ENCODE measurements at regions not wholly inside any gene's neighbourhood (a gene's known extent, or its start where the extent isn't known, plus 50 kb on each side); places are given as distances from the start of the nearest gene placed in this dataset.

DNA sequence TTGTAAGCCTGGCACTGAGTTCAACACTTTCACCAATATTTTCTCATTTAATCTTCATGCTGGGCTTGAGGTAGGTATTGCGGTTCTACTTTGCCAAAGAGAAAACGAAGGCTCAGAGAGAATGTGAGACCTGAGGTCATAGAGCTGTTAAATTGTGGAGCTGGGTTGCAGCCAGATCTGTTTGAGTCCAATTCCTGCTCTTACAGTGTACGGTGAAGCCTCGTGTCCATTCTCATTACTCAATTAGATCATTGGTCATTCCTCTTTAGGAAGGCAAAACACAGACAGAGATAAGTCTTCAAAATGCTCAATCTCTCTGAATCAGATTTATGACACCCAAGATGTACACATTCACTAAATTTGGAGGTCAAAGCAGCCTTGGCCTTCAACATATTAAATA lies 559.0 kb upstream of the DAB1 start:
- ATAC-seq: no peak
- Histone ChIP-seq H3K4me3 (no peak overlapping the region), H3K9me3 (peaks cover 0 to 5% (median 0%) of the 10 kb centered on the region in 3 donors), H3K4me1 (no peaks in the 10 kb centered on the region), H3K27me3 (no peaks in the 10 kb centered on the region), H3K27ac (no peak overlapping the region), H3K36me3 (no peaks in the 10 kb centered on the region)
- WGBS, 2 donors (ENCODE audit: low coverage in 1 of 2): 41 to 44% methylated on average over 4 of the region's 4 CpGs
- TF ChIP-seq POLR2AphosphoS5 (IDR thresholded peaks at IDR 0.05): no peak
- TF ChIP-seq, protein P1, sequence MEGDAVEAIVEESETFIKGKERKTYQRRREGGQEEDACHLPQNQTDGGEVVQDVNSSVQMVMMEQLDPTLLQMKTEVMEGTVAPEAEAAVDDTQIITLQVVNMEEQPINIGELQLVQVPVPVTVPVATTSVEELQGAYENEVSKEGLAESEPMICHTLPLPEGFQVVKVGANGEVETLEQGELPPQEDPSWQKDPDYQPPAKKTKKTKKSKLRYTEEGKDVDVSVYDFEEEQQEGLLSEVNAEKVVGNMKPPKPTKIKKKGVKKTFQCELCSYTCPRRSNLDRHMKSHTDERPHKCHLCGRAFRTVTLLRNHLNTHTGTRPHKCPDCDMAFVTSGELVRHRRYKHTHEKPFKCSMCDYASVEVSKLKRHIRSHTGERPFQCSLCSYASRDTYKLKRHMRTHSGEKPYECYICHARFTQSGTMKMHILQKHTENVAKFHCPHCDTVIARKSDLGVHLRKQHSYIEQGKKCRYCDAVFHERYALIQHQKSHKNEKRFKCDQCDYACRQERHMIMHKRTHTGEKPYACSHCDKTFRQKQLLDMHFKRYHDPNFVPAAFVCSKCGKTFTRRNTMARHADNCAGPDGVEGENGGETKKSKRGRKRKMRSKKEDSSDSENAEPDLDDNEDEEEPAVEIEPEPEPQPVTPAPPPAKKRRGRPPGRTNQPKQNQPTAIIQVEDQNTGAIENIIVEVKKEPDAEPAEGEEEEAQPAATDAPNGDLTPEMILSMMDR (IDR thresholded peaks at IDR 0.05): no peak
- TF ChIP-seq EP300 (IDR thresholded peaks at IDR 0.05): no peak
- no peak for TF ChIP-seq POLR2A (IDR thresholded peaks at IDR 0.05)

DNA sequence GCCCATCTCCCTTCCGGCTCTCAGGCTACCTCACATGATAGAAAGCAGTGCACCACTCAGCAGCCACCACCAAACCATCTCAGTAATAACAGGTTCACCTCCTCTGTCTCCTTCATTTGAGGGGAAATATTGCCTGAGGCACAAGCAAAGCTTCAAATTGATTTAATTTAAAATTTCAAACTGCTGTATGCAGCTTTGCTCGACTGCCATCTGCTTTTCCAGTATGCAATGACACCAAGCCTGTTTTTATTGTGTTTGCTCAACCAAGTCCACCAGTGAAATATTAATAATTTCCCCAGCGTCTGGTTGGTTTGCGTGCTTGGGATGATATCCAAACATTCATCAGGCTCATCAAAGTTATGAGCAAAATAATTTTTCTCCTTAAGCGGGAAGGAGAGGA lies 552.4 kb upstream of the DAB1 start:
- H3K4me1 ChIP-seq: no peaks in the 10 kb centered on the region
- no peak for ATAC-seq
- H3K36me3 ChIP-seq: no peaks in the 10 kb centered on the region
- TF ChIP-seq EP300 (IDR thresholded peaks at IDR 0.05) (no peak), POLR2A (IDR thresholded peaks at IDR 0.05) (no peak), POLR2AphosphoS5 (IDR thresholded peaks at IDR 0.05) (no peak)
- TF ChIP-seq, protein P1 (IDR thresholded peaks at IDR 0.05): no peak
- H3K9me3 ChIP-seq: peaks cover 0 to 9% (median 0%) of the 10 kb centered on the region in 3 donors
- no peak overlapping the region for H3K4me3 ChIP-seq
- no peaks in the 10 kb centered on the region for H3K27me3 ChIP-seq
- no peak overlapping the region for H3K27ac ChIP-seq
- WGBS, 2 donors (ENCODE audit: low coverage in 1 of 2): 70 to 93% methylated on average over 3 to 5 of the region's 5 CpGs

DNA sequence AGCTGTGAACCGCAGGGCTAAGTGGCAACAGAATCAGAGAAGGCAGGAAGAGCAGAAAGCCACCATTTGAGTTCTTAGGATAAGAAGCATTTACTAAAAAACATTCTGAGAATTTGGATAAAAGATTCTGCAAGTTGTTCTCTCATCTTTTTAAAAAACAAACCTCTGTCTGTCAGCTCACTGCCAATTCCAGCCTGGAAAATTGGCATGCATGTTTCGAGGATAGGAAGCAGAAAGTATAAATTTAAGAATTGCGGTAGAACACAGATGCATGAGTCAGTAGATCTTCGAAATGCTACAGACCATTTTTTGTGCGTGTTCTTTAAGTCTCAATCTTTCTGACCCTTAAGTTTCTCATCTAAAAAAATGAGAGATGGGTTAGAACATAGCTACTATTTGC lies 544.5 kb upstream of the DAB1 start:
- Histone ChIP-seq H3K27me3 (no peaks in the 10 kb centered on the region), H3K27ac (no peak overlapping the region), H3K36me3 (no peaks in the 10 kb centered on the region), H3K4me1 (no peaks in the 10 kb centered on the region), H3K4me3 (no peak overlapping the region), H3K9me3 (peaks cover 0 to 4% (median 0%) of the 10 kb centered on the region in 3 donors)
- ATAC-seq: no peak
- 73 to 88% methylated on average over 5 of the region's 5 CpGs for WGBS, 2 donors (ENCODE audit: low coverage in 1 of 2)
- TF ChIP-seq, protein P1 (IDR thresholded peaks at IDR 0.05): no peak
- TF ChIP-seq POLR2AphosphoS5 (IDR thresholded peaks at IDR 0.05) (no peak), EP300 (IDR thresholded peaks at IDR 0.05) (no peak), POLR2A (IDR thresholded peaks at IDR 0.05) (no peak)

- Histone ChIP-seq H3K36me3 (no peaks in the 10 kb centered on the region), H3K27me3 (no peaks in the 10 kb centered on the region), H3K4me3 (no peak overlapping the region), H3K4me1 (no peaks in the 10 kb centered on the region), H3K9me3 (no peaks in the 10 kb centered on the region), H3K27ac (no peak overlapping the region)
- TF ChIP-seq EP300 (IDR thresholded peaks at IDR 0.05) (no peak), POLR2A (IDR thresholded peaks at IDR 0.05) (no peak), POLR2AphosphoS5 (IDR thresholded peaks at IDR 0.05) (no peak)
- TF ChIP-seq, protein P1 (IDR thresholded peaks at IDR 0.05): no peak
- 55 to 60% methylated on average over 3 of the region's 3 CpGs for WGBS, 2 donors (ENCODE audit: low coverage in 1 of 2)
- no peak for ATAC-seq
Observed at GRCh38 chr1:57966751-57967406, 543.0 kb upstream of the DAB1 start.

DNA sequence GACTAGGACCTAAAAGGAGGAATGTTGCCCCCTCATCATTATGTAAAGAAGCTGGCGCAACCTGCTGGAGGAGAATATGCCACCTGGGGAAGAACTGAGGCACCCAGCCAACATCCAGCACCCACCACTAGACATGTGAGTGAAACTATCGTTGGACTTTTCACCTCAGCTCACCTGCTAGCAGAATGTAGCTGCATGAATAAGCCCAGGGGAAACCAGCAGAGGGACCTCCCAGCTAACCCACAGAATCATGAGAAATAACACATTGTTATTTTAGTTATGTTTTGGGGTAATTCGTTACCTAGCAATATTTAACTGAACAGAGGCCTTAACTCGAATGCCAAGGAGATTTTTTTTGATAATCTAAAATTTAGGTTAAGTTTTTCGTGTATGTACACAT lies 542.5 kb upstream of the DAB1 start:
- 68 to 79% methylated on average over 4 to 5 of the region's 5 CpGs for WGBS, 2 donors (ENCODE audit: low coverage in 1 of 2)
- ATAC-seq: no peak
- H3K36me3 ChIP-seq: no peaks in the 10 kb centered on the region
- H3K27ac ChIP-seq: no peak overlapping the region
- no peak overlapping the region for H3K4me3 ChIP-seq
- H3K27me3 ChIP-seq: no peaks in the 10 kb centered on the region
- no peaks in the 10 kb centered on the region for H3K9me3 ChIP-seq
- TF ChIP-seq, protein P1 (IDR thresholded peaks at IDR 0.05): no peak
- TF ChIP-seq POLR2A (IDR thresholded peaks at IDR 0.05): no peak
- TF ChIP-seq POLR2AphosphoS5 (IDR thresholded peaks at IDR 0.05): no peak
- TF ChIP-seq EP300 (IDR thresholded peaks at IDR 0.05): no peak
- H3K4me1 ChIP-seq: no peaks in the 10 kb centered on the region
